HepG2 (cell line): ENCODE measurements at regions not wholly inside any gene's neighbourhood (a gene's known extent, or its start where the extent isn't known, plus 50 kb on each side); places are given as distances from the start of the nearest gene placed in this dataset.

Source experiments
- ATAC-seq: fragments of 200-7000 bp; cut with Tn5 transposase; 3 replicates; pipeline ENCODE4 v1.9.1; 2020; ENCODE audit warnings: mild to moderate bottlenecking, moderate library complexity
- BruUV-seq: library from RNA; stranded (reverse); fragments of 400-500 nt; replicated peaks from 2 replicates; lab custom pipeline; 2021; lab: Mats Ljungman, UMichigan
- CTCF ChIA-PET: fragments of 300-600 bp; formaldehyde crosslinking; extraction: SDS; loops from one replicate; lab custom pipeline; 2021; ENCODE audit warnings: low total read pairs, inconsistent platforms, low intra/inter-chr PET ratio; lab: Yijun Ruan, JAX
- POLR2A ChIA-PET: fragments of 350-600 bp; sonication (Branson Sonifier 250); formaldehyde crosslinking; loops from one replicate; lab custom pipeline; 2020; ENCODE audit warnings: antibody characterized with exemption, inconsistent platforms; lab: Yijun Ruan, JAX
- DNase-seq: peaks from one replicate; pipeline ENCODE4 v3.0.0-alpha.2; 2015; ENCODE audit warnings: low spot score
- FAIRE-seq: peaks from 3 replicates; lab custom pipeline; 2011; peaks lifted over from hg19 to GRCh38; lab: Jason Lieb, UNC
- H2AFZ ChIP-seq: one replicate; pipeline ENCODE4 v1.6.1; 2011; ENCODE audit warnings: low read length, inconsistent platforms
- H3K27ac ChIP-seq: fragments of 300-600 bp; 3 replicates; pipeline ENCODE4 v1.8.0; 2011; ENCODE audit warnings: mixed run types, mild to moderate bottlenecking, mixed read lengths, low read length, inconsistent platforms; ENCODE audit not compliant: insufficient read depth; ENCODE audit errors: extremely low read length
- H3K27me3 ChIP-seq, 2 experiments: fragments of 200-600 bp in 1 of 2; 2 replicates in 1 of 2; 3 replicates in 1 of 2; pipeline versions ENCODE4 v1.6.0 to v1.8.0; 2011; ENCODE audit warnings: low read length in 2 of 2, mild to moderate bottlenecking in 2 of 2, moderate library complexity in 2 of 2, inconsistent platforms in 1 of 2; ENCODE audit not compliant: insufficient read depth in 2 of 2, control insufficient read depth in 1 of 2
- H3K36me3 ChIP-seq, 2 experiments: fragments of 200-600 bp in 1 of 2; replicated peaks in 1 of 2; 2 replicates in 1 of 2; 3 replicates in 1 of 2; pipeline versions ENCODE4 v1.5.1 to v1.8.0; 2011; ENCODE audit warnings: low read length in 2 of 2, inconsistent platforms in 1 of 2; ENCODE audit not compliant: insufficient read depth in 2 of 2, control insufficient read depth in 1 of 2
- H3K4me1 ChIP-seq: 2 replicates; pipeline ENCODE4 v1.5.1; 2012; ENCODE audit warnings: low read length, inconsistent platforms; ENCODE audit not compliant: insufficient read depth
- H3K4me2 ChIP-seq: 2 replicates; pipeline ENCODE4 v1.6.0; 2011; ENCODE audit warnings: low read depth, low read length, inconsistent platforms
- H3K4me3 ChIP-seq, 3 experiments: fragments of 200-600 bp in 1 of 3; sonication (generic), shearing (Covaris generic) in 1 of 3; replicated peaks in 1 of 3; 2 replicates each; pipeline ENCODE4 v1.5.1; 2011 to 2016; ENCODE audit warnings: low read length in 3 of 3, inconsistent platforms in 2 of 3, low read depth in 2 of 3, mild to moderate bottlenecking in 2 of 3, control low read depth in 1 of 3, mixed read lengths in 1 of 3; ENCODE audit not compliant: insufficient read depth in 1 of 3
- H3K79me2 ChIP-seq: one replicate; pipeline ENCODE4 v1.6.1; 2011; ENCODE audit warnings: low read length, inconsistent platforms; ENCODE audit not compliant: insufficient read depth
- H3K9ac ChIP-seq: 2 replicates; pipeline ENCODE4 v1.6.0; 2011; ENCODE audit warnings: mild to moderate bottlenecking, low read depth, low read length, inconsistent platforms; ENCODE audit not compliant: insufficient read depth
- H3K9me3 ChIP-seq: 2 replicates; pipeline ENCODE4 v1.5.1; 2012; ENCODE audit warnings: mild to moderate bottlenecking, low read length
- H4K20me1 ChIP-seq: 2 replicates; pipeline ENCODE4 v1.6.0; 2011; ENCODE audit warnings: inconsistent platforms, mild to moderate bottlenecking, low read length, moderate library complexity; ENCODE audit not compliant: insufficient read depth
- ETV5 ChIP-seq: IDR thresholded peaks from 2 replicates; pipeline ENCODE4 v1.6.1; 2018; ENCODE audit warnings: missing biosample characterization, missing genetic modification reagents, inconsistent platforms, borderline replicate concordance
- MED13 ChIP-seq: sonication (generic); formaldehyde crosslinking; IDR thresholded peaks from 2 replicates; pipeline ENCODE4 v1.5.0; 2020; ENCODE audit warnings: missing genetic modification reagents
- MIER2 ChIP-seq: IDR thresholded peaks from 2 replicates; pipeline ENCODE4 v1.6.1; 2016; ENCODE audit warnings: missing biosample characterization, missing genetic modification reagents
- SNRNP70 ChIP-seq: fragments of 200-400 bp; formaldehyde crosslinking; IDR thresholded peaks from 2 replicates; pipeline ENCODE4 v1.6.1; 2017; ENCODE audit warnings: mild to moderate bottlenecking, low read depth, low read length, moderate library complexity
- TCF7 ChIP-seq: sonication (generic); IDR thresholded peaks from 2 replicates; pipeline ENCODE4 v1.6.1; 2016; ENCODE audit warnings: antibody characterized with exemption, low read depth
- TIGD3 ChIP-seq: sonication (generic); formaldehyde crosslinking; IDR thresholded peaks from 2 replicates; pipeline ENCODE4 v1.5.1; 2020; ENCODE audit warnings: mild to moderate bottlenecking, missing genetic modification reagents, borderline replicate concordance
- TRAFD1 ChIP-seq: sonication (generic); formaldehyde crosslinking; IDR thresholded peaks from 2 replicates; pipeline ENCODE4 v1.5.1; 2020; ENCODE audit warnings: missing genetic modification reagents, mild to moderate bottlenecking, borderline replicate concordance
- ZFP82 ChIP-seq: sonication (generic); formaldehyde crosslinking; IDR thresholded peaks from 2 replicates; pipeline ENCODE4 v1.5.1; 2020; ENCODE audit warnings: mild to moderate bottlenecking, missing genetic modification reagents, borderline replicate concordance
- ZNF362 ChIP-seq: sonication (generic); formaldehyde crosslinking; IDR thresholded peaks from 2 replicates; pipeline ENCODE4 v1.4.0; 2020; ENCODE audit warnings: missing genetic modification reagents, mild to moderate bottlenecking, borderline replicate concordance
- ZNF460 ChIP-seq: sonication (generic); formaldehyde crosslinking; IDR thresholded peaks from 2 replicates; pipeline ENCODE4 v1.5.1; 2020; ENCODE audit warnings: missing genetic modification reagents, mild to moderate bottlenecking, borderline replicate concordance
- ZNF512B ChIP-seq: sonication (generic); formaldehyde crosslinking; IDR thresholded peaks from 2 replicates; pipeline ENCODE4 v1.5.1; 2020; ENCODE audit warnings: missing genetic modification reagents, mild to moderate bottlenecking, borderline replicate concordance
- WGBS: methylation state at CpG from one replicate; pipeline ENCODE4 v1.1.6; 2017; ENCODE audit warnings: low lambda C conversion rate; 5-methylcytosine and 5-hydroxymethylcytosine counted together
- in situ Hi-C: cut with HindIII; loops from 2 replicates; pipeline ENCODE4 v1.10.0; 2017; ENCODE audit warnings: low pct_unique_long_range_greater_than_20kb; ENCODE audit not compliant: extremely low pct_ligation_motif_present
- intact Hi-C: fragments of 100-400 bp; cut with micrococcal nuclease; formaldehyde crosslinking; loops from one replicate; pipeline ENCODE4 v1.10.0; 2022; ENCODE audit not compliant: unreplicated experiment
- TF ChIP-seq, protein P1 (sequence below): sonication (generic); formaldehyde crosslinking; IDR thresholded peaks from 2 replicates; pipeline ENCODE4 v1.4.0; 2020; ENCODE audit warnings: low read depth, mild to moderate bottlenecking, missing genetic modification reagents
- TF ChIP-seq, protein P2 (sequence below): sonication (generic); formaldehyde crosslinking; IDR thresholded peaks from 2 replicates; pipeline ENCODE4 v1.5.0; 2020; ENCODE audit warnings: mild to moderate bottlenecking, missing genetic modification reagents, borderline replicate concordance

GRCh38 chr10:23686722-23687121, 247.8 kb downstream of the OTUD1 start:
- Histone ChIP-seq H3K36me3 (no peaks in the 10 kb centered on the region), H3K4me1 (no peaks in the 10 kb centered on the region), H3K27me3 (no peaks in the 10 kb centered on the region), H3K27ac (no peak overlapping the region), H3K9me3 (no peaks in the 10 kb centered on the region), H3K79me2 (no peaks in the 10 kb centered on the region), H3K4me2 (no peak overlapping the region), H2AFZ (no peak overlapping the region), H3K9ac (no peak overlapping the region), H4K20me1 (no peaks in the 10 kb centered on the region), H3K4me3 (no peak overlapping the region)
- peak; percentile 68 for ATAC-seq
- intact Hi-C loops (no loop called here), in situ Hi-C loops (loop anchor here (25.0 kb wide), 1 partner anchor 524 kb away; no protein-coding TSS in a partner anchor)
- no peak for FAIRE-seq
- no peak for TF ChIP-seq ETV5 (CRISPR knock-in tag)
- no peak for TF ChIP-seq MED13
- TF ChIP-seq, protein P1, sequence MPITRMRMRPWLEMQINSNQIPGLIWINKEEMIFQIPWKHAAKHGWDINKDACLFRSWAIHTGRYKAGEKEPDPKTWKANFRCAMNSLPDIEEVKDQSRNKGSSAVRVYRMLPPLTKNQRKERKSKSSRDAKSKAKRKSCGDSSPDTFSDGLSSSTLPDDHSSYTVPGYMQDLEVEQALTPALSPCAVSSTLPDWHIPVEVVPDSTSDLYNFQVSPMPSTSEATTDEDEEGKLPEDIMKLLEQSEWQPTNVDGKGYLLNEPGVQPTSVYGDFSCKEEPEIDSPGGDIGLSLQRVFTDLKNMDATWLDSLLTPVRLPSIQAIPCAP (CRISPR knock-in tag): no peak
- no peak for TF ChIP-seq TCF7
- TF ChIP-seq ZNF512B: no peak
- TF ChIP-seq ZNF362: no peak
- TF ChIP-seq, protein P2, sequence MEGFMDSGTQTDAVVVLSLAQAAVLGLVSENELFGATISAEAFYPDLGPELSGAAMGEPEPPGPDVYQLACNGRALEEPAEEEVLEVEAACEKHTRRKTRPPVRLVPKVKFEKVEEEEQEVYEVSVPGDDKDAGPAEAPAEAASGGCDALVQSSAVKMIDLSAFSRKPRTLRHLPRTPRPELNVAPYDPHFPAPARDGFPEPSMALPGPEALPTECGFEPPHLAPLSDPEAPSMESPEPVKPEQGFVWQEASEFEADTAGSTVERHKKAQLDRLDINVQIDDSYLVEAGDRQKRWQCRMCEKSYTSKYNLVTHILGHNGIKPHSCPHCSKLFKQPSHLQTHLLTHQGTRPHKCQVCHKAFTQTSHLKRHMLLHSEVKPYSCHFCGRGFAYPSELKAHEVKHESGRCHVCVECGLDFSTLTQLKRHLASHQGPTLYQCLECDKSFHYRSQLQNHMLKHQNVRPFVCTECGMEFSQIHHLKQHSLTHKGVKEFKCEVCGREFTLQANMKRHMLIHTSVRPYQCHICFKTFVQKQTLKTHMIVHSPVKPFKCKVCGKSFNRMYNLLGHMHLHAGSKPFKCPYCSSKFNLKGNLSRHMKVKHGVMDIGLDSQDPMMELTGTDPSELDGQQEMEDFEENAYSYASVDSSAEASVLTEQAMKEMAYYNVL (CRISPR knock-in tag): no peak
- no peak for TF ChIP-seq MIER2
- TF ChIP-seq ZNF460 (CRISPR knock-in tag): no peak
- TF ChIP-seq TRAFD1 (CRISPR knock-in tag): no peak
- no peak for TF ChIP-seq TIGD3 (CRISPR knock-in tag)
- TF ChIP-seq SNRNP70: no peak
- no peak for TF ChIP-seq ZFP82 (CRISPR knock-in tag)
- WGBS: 3% methylated on average over 4 of the region's 5 CpGs
- POLR2A ChIA-PET: no interaction called here
- no peak for DNase-seq
- CTCF ChIA-PET: no interaction called here
- BruUV-seq: no TSS peak
